ENCODE measurements at regions not wholly inside any gene's neighbourhood (a gene's known extent, or its start where the extent isn't known, plus 50 kb on each side); places are given as distances from the start of the nearest gene placed in this dataset.

- Histone ChIP-seq H3F3A (ENCODE audit: control insufficient read depth, insufficient read depth) (no peaks in the 10 kb centered on the region), H3K4me2 (ENCODE audit: low read length) (no peak overlapping the region), H3K27ac (ENCODE audit: low read depth, low read length) (no peak overlapping the region), H3K27me3 (ENCODE audit: control insufficient read depth, low read length) (peaks cover 2% of the 10 kb centered on the region; the same call in 1 of the 2 replicates), H3K36me3 (ENCODE audit: control insufficient read depth, low read length) (no peaks in the 10 kb centered on the region), H3K9me3 (ENCODE audit: control insufficient read depth, insufficient read depth, low read length) (no peaks in the 10 kb centered on the region), H3K4me3 (ENCODE audit: low read length) (no peak overlapping the region), H3K9me2 (replicated peaks; ENCODE audit: control insufficient read depth, low read length) (no peaks in the 10 kb centered on the region), H3K4me1 (ENCODE audit: control insufficient read depth, low read length) (no peaks in the 10 kb centered on the region), H4K20me1 (ENCODE audit: control insufficient read depth, insufficient read depth, low read depth, low read length) (no peaks in the 10 kb centered on the region), H3K79me2 (ENCODE audit: control insufficient read depth, low read length) (no peaks in the 10 kb centered on the region)
- TF ChIP-seq EZH2phosphoT487 (IDR thresholded peaks at IDR 0.05; ENCODE audit: borderline replicate concordance, low read length), result no peak
- TF ChIP-seq, protein P1, sequence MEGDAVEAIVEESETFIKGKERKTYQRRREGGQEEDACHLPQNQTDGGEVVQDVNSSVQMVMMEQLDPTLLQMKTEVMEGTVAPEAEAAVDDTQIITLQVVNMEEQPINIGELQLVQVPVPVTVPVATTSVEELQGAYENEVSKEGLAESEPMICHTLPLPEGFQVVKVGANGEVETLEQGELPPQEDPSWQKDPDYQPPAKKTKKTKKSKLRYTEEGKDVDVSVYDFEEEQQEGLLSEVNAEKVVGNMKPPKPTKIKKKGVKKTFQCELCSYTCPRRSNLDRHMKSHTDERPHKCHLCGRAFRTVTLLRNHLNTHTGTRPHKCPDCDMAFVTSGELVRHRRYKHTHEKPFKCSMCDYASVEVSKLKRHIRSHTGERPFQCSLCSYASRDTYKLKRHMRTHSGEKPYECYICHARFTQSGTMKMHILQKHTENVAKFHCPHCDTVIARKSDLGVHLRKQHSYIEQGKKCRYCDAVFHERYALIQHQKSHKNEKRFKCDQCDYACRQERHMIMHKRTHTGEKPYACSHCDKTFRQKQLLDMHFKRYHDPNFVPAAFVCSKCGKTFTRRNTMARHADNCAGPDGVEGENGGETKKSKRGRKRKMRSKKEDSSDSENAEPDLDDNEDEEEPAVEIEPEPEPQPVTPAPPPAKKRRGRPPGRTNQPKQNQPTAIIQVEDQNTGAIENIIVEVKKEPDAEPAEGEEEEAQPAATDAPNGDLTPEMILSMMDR (IDR thresholded peaks at IDR 0.05; ENCODE audit: low read depth, low read length, poor library complexity, severe bottlenecking), result no peak
Measured at GRCh38 chr3:120528163-120528562, 68.0 kb upstream of the NDUFB4 start.

- no peaks in the 10 kb centered on the region for H3K27me3 ChIP-seq (ENCODE audit: control insufficient read depth, low read length)
- H3K4me2 ChIP-seq (ENCODE audit: low read length), result no peak overlapping the region
- no peaks in the 10 kb centered on the region for H3K79me2 ChIP-seq (ENCODE audit: control insufficient read depth, low read length)
- no peaks in the 10 kb centered on the region for H3K9me2 ChIP-seq (replicated peaks; ENCODE audit: control insufficient read depth, low read length)
- H3K9me3 ChIP-seq (ENCODE audit: control insufficient read depth, insufficient read depth, low read length), result no peaks in the 10 kb centered on the region
- H3K4me3 ChIP-seq (ENCODE audit: low read length), result no peak overlapping the region
- H3K36me3 ChIP-seq (ENCODE audit: control insufficient read depth, low read length), result no peaks in the 10 kb centered on the region
- TF ChIP-seq, protein P1 (IDR thresholded peaks at IDR 0.05; ENCODE audit: low read depth, low read length, poor library complexity, severe bottlenecking), result no peak
- TF ChIP-seq EZH2phosphoT487 (IDR thresholded peaks at IDR 0.05; ENCODE audit: borderline replicate concordance, low read length), result no peak
- H3K4me1 ChIP-seq (ENCODE audit: control insufficient read depth, low read length), result no peaks in the 10 kb centered on the region
- no peak overlapping the region for H3K27ac ChIP-seq (ENCODE audit: low read depth, low read length)
- H4K20me1 ChIP-seq (ENCODE audit: control insufficient read depth, insufficient read depth, low read depth, low read length), result no peaks in the 10 kb centered on the region
- no peaks in the 10 kb centered on the region for H3F3A ChIP-seq (ENCODE audit: control insufficient read depth, insufficient read depth)
Measured at GRCh38 chr3:120526011-120526870, 69.9 kb upstream of the NDUFB4 start.

- Histone ChIP-seq H3K27ac (ENCODE audit: low read depth, low read length) (no peak overlapping the region), H3K4me3 (ENCODE audit: low read length) (no peak overlapping the region), H3K9me3 (ENCODE audit: control insufficient read depth, insufficient read depth, low read length) (no peaks in the 10 kb centered on the region), H3K36me3 (ENCODE audit: control insufficient read depth, low read length) (no peaks in the 10 kb centered on the region), H3K27me3 (ENCODE audit: control insufficient read depth, low read length) (no peaks in the 10 kb centered on the region), H3K4me1 (ENCODE audit: control insufficient read depth, low read length) (no peaks in the 10 kb centered on the region), H3K79me2 (ENCODE audit: control insufficient read depth, low read length) (no peaks in the 10 kb centered on the region), H4K20me1 (ENCODE audit: control insufficient read depth, insufficient read depth, low read depth, low read length) (no peaks in the 10 kb centered on the region), H3K4me2 (ENCODE audit: low read length) (no peak overlapping the region), H3F3A (ENCODE audit: control insufficient read depth, insufficient read depth) (no peaks in the 10 kb centered on the region), H3K9me2 (replicated peaks; ENCODE audit: control insufficient read depth, low read length) (no peaks in the 10 kb centered on the region)
- TF ChIP-seq, protein P1 (IDR thresholded peaks at IDR 0.05; ENCODE audit: low read depth, low read length, poor library complexity, severe bottlenecking), result no peak
- TF ChIP-seq EZH2phosphoT487 (IDR thresholded peaks at IDR 0.05; ENCODE audit: borderline replicate concordance, low read length), result no peak
Measured at GRCh38 chr3:120524171-120524923, 71.8 kb upstream of the NDUFB4 start.
